SKM-1 (cell line): ENCODE measurements at regions not wholly inside any gene's neighbourhood (a gene's known extent, or its start where the extent isn't known, plus 50 kb on each side); places are given as distances from the start of the nearest gene placed in this dataset.

ENCODE experiments used
- DNase-seq: peaks from one replicate; lab custom pipeline; 2025; ENCODE audit not compliant: unreplicated experiment; lab: John Stamatoyannopoulos, UW

DNA sequence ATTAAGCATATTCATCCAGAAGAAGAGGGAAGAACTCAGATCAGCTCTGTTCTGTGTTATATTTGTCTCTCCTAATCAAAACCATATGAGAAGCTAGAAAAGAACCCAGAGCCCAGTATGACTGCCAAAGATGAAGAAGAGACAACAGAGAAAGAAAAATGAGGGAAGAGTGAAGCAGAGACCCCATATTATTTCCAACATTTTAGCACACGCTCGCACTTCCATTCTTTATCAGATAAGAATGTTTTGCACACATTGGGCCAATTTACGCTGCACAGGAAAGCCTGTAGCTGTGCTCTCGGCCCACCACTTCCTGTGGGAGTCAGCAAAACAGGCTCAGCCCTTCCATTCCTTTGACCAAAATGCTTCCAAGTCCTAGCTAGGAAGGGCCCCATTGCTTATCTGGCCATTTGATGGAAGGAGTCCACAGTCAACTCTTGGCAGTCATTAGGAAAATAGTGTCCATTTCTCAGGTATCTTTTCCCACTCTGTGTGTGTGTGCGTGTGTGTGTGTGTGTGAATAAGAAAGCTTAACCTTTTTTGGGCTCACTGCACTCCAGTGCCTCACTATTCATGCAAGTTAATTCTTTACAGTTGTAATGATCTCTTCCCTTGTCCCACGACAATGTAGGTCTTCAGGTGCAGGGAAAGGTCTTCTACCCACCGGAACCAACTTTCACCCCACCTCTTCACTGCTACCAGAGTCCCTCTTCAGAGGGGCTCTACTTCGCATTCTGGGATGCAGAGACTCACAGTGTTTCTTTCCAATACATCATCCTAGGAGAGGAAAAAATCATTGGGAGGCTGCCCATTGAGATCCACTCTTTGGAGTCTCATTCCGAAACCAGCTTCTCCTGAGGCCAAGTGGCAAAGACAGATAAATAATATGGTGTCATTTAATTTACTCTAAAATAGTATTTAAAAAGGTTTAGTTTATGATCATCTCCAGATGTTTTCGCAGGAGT is 237.5 kb downstream of the COG6 start:
- DNase-seq: no peak

GRCh38 chr13:39893808-39894207 is 238.3 kb downstream of the COG6 start:
- DNase-seq: no peak

GRCh38 chr13:39894586-39894985 is 239.1 kb downstream of the COG6 start:
- DNase-seq: no peak

DNA sequence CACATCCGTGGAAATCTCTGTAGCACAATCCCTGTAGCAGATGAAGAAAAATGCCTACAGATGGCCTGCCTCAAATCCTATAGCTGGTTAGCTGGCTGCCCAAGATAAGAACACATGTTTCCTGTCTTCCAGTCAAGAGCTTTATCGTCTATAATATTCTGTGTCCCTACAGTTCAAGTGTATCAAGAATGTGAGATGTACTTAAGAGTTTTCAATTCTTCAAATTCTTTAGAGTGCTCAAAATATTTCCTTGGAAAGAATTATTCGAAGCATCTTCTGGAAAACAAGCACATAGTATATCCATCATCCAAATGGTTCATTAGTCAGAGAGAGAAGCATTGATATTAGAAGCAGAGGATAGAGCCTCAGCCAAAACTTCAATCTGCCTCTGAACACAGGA is 239.8 kb downstream of the COG6 start:
- no peak for DNase-seq

- DNase-seq: no peak
Measured at GRCh38 chr13:39897636-39898035, 242.2 kb downstream of the COG6 start.

GRCh38 chr13:39900106-39900750 is 244.8 kb downstream of the COG6 start:
- no peak for DNase-seq

GRCh38 chr13:39904959-39905358 is 249.5 kb downstream of the COG6 start:
- no peak for DNase-seq

- DNase-seq: no peak
Measured at GRCh38 chr13:39909634-39910033, 254.2 kb downstream of the COG6 start.

GRCh38 chr13:39910041-39910440 is 254.6 kb downstream of the COG6 start:
- no peak for DNase-seq

DNA sequence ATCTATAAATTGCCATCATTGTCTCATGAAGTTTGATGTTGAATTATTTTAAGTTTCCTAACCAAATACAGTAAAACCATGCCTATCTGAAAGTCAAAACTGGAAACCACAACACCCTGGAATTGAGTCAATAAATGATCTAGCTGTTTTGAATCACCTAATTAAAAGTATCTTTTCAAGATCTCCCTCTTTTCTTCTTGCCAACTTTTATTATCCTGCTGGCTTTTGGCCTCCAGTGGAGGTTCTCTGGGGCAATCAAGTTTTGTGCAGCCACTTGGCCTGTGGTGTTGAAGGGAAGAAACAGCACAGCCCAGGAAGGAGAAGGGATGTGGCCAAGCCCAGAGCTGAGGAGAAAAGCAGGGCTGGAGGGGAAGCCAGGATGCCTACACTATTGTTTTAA is 255.4 kb downstream of the COG6 start:
- no peak for DNase-seq

GRCh38 chr13:39913339-39913738 is 257.9 kb downstream of the COG6 start:
- DNase-seq: no peak

DNA sequence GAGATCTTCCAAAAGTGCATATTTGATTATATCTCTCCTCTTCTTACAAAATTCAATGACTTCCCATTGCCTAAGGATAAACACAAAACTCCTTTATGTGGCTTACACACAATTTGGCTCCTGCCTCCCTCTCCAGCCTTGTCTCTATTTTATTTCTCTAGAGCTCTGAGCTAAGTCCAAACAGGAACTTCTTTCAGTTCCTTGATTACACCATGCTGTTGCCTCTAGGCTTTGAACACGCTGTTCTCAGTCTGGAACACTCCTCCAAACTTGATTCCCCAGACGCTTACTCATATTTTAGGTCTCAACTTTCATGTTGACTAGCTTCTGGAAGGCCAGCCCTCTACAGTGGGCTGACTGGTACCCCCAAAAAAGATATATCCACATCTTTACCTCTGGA is 258.5 kb downstream of the COG6 start:
- no peak for DNase-seq

DNA sequence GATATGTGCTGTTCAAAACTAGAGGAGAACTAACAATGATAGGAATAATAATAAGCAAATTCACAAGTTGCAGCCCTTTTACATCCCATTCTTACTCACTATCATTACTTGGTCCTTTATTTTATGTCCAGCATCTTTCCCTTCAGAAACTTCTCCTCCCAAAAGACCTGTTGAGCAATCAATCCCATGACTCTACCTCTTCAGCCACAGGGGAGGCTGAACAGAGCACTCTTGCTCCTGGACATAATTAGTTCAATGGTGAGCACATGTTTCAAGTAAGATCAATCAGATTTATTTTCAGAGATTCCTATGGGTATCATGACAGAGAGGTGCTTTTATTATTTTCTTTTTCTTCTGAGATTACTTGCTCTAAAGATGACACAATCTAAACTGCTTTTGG is 260.0 kb downstream of the COG6 start:
- DNase-seq: no peak

DNA sequence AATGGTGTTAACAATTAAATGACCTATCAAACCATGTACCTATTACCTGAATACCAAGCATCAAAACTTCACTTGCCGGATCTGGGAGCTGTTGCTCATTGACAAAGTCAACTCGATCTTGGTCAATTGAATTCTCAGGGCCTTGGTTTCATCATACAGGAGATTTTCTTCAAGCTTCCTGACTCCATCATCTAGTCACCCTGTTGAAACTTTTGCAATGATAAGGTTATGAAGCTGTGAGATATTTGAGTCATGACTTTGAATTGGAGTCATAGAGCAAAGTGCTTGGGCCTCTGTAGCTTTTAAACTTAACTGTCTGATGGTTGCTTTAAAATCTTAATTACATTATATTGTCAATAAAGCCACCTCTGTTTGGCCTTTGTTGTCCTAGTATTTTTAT is 260.9 kb downstream of the COG6 start:
- DNase-seq: no peak

GRCh38 chr13:39918620-39919236 is 263.3 kb downstream of the COG6 start:
- no peak for DNase-seq

GRCh38 chr13:39920613-39921012 is 265.2 kb downstream of the COG6 start:
- DNase-seq: no peak

- DNase-seq: no peak
Measured at GRCh38 chr13:39926345-39926744, 270.9 kb downstream of the COG6 start.

- DNase-seq: no peak
Measured at GRCh38 chr13:39928261-39928660, 272.8 kb downstream of the COG6 start.

GRCh38 chr13:39929583-39929982 is 274.1 kb downstream of the COG6 start:
- no peak for DNase-seq

- no peak for DNase-seq
Measured at GRCh38 chr13:39930060-39930459, 274.6 kb downstream of the COG6 start.

GRCh38 chr13:39930544-39931444 is 275.3 kb downstream of the COG6 start:
- no peak for DNase-seq
